ENCODE measurements at regions not wholly inside any gene's neighbourhood (a gene's known extent, or its start where the extent isn't known, plus 50 kb on each side); places are given as distances from the start of the nearest gene placed in this dataset.

DNA sequence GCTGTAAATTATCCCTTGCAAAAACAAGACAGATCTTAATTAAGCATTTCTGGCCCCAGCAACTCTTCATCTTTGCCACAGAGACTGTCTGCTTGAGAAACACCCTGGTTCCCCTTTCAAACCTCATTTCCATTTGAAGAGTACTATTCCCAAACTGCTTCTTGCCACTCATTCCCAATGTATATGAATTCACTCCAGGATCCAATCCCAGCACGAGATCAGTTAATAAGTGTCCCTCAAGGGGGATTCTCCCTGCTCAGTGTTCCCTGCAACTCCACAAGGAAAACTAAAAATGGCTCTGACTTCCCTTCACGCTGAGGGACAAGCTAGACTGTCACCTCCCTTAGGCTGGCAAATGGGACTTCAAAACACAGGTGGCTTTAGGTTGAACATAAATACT, 173.2 kb downstream of the SIPA1L2 start:
- no peak for DNase-seq (ENCODE audit: extremely low spot score)
- H3K36me3 ChIP-seq, result peaks cover 0 to 18% (median 4%) of the 10 kb centered on the region in 4 donors
- no peak overlapping the region for H3K4me3 ChIP-seq
- no peaks in the 10 kb centered on the region for H3K27me3 ChIP-seq
- WGBS, result 64% methylated on average over 2 of the region's 2 CpGs
- H3K4me1 ChIP-seq, result peaks cover 9 to 44% (median 31%) of the 10 kb centered on the region in 4 donors
- intact Hi-C loops (cut with DNase I), result no loop called here
- TF ChIP-seq EP300 (IDR thresholded peaks at IDR 0.05), result no peak
- no peak for TF ChIP-seq POLR2A (IDR thresholded peaks at IDR 0.05; ENCODE audit: low read depth)
- TF ChIP-seq POLR2AphosphoS5 (IDR thresholded peaks at IDR 0.05), result no peak
- TF ChIP-seq, protein P1, sequence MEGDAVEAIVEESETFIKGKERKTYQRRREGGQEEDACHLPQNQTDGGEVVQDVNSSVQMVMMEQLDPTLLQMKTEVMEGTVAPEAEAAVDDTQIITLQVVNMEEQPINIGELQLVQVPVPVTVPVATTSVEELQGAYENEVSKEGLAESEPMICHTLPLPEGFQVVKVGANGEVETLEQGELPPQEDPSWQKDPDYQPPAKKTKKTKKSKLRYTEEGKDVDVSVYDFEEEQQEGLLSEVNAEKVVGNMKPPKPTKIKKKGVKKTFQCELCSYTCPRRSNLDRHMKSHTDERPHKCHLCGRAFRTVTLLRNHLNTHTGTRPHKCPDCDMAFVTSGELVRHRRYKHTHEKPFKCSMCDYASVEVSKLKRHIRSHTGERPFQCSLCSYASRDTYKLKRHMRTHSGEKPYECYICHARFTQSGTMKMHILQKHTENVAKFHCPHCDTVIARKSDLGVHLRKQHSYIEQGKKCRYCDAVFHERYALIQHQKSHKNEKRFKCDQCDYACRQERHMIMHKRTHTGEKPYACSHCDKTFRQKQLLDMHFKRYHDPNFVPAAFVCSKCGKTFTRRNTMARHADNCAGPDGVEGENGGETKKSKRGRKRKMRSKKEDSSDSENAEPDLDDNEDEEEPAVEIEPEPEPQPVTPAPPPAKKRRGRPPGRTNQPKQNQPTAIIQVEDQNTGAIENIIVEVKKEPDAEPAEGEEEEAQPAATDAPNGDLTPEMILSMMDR (IDR thresholded peaks at IDR 0.05), result no peak
- no peaks in the 10 kb centered on the region for H3K9me3 ChIP-seq
- H3K27ac ChIP-seq (replicated peaks in 1 of 4), result no peak overlapping the region

DNA sequence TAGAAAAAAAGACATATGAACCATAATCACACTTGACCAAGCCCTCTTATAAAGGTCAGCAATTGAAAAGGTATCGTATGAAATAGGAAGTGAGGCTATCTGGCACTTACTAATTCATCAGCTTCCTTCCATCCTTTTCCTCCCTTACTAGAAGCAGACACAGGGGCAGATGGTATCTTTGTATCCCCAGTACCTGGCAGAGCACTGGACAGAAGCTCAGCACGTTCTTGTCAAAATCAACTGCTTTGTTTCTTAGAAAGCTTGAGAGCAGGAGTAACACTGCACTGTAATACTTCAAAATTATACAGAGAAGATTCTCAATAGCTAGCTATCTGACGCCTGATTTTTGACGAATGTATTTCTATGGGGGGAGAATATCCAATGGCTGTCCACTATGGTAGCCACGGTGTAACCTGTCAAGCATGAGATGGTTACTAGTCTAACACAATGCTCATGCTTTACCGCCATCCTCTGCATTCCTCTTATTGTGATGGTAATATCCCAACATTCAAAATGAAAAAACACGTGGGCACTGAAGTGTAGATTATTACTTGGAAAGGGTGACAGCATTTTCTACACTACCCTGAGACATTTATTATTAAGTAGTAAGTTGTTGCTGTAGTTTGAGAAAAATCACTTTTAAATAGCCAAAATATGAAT, 175.6 kb downstream of the SIPA1L2 start:
- Histone ChIP-seq H3K4me3 (no peak overlapping the region), H3K27ac (replicated peaks in 1 of 4) (no peak overlapping the region), H3K36me3 (no peaks in the 10 kb centered on the region), H3K4me1 (peaks cover 9 to 42% (median 31%) of the 10 kb centered on the region in 4 donors), H3K27me3 (no peaks in the 10 kb centered on the region), H3K9me3 (no peaks in the 10 kb centered on the region)
- TF ChIP-seq, protein P1 (IDR thresholded peaks at IDR 0.05), result no peak
- TF ChIP-seq POLR2AphosphoS5 (IDR thresholded peaks at IDR 0.05) (no peak), POLR2A (IDR thresholded peaks at IDR 0.05; ENCODE audit: low read depth) (no peak), EP300 (IDR thresholded peaks at IDR 0.05) (no peak)
- no peak for DNase-seq (ENCODE audit: extremely low spot score)
- intact Hi-C loops (cut with DNase I), result no loop called here
- 73% methylated on average over 7 of the region's 7 CpGs for WGBS

DNA sequence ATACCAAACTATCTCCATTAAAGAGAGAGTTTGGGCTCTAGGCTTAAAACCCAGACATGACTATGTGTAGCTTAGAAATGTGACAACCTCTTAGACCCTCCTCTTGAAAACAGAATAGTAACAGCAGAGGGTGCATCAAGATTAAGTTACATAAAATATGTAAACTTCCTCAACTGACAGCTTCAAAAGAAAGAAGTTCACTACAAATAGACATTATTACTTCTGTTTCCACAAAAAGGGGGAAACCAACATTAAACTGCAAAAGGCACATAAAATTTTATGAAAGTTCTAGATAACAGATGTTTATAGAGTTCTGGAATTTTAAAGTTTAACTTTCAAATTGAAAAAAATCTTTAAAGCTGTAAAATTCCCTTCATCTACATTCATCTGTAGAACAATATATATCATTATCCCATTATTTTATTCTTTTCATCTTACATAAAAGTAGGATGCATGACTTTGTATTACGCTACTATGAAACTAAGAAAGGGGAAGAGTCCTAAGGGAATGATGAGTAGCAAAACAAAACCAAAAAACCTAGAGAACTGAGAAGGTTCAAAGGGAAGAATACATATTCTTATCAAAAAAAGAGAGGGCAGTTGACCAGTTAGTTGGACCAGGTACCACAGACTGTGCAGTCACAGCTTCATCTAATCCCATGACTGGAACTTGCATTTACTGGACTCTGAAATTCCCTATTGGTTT, 177.0 kb downstream of the SIPA1L2 start:
- no peak for TF ChIP-seq POLR2AphosphoS5 (IDR thresholded peaks at IDR 0.05)
- TF ChIP-seq, protein P1 (IDR thresholded peaks at IDR 0.05), result no peak
- H3K36me3 ChIP-seq, result no peaks in the 10 kb centered on the region
- no peak overlapping the region for H3K27ac ChIP-seq (replicated peaks in 1 of 4)
- H3K27me3 ChIP-seq, result no peaks in the 10 kb centered on the region
- DNase-seq (ENCODE audit: extremely low spot score), result no peak
- no peaks in the 10 kb centered on the region for H3K9me3 ChIP-seq
- intact Hi-C loops (cut with DNase I), result no loop called here
- no peak overlapping the region for H3K4me3 ChIP-seq
- peaks cover 9 to 28% (median 20%) of the 10 kb centered on the region in 4 donors for H3K4me1 ChIP-seq
- WGBS, result 81% methylated on average over 1 of the region's 1 CpG

DNA sequence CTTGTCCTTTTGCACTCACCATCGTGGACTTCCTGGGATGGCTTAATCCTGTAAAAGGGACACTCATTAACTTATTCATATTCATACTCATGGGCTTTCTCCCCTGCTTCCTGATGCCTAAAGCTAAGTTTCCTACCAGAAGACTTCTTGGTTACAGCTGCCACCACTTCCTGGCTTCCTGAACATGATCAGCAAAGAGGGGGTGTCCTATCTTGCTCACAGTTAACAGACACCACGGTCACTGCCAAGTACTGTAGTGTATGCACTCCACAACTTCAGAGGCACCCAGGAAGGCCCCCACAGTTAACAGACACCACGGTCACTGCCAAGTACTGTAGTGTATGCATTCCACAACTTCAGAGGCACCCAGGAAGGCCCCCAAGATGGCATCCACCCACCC, 177.8 kb downstream of the SIPA1L2 start:
- TF ChIP-seq POLR2A (IDR thresholded peaks at IDR 0.05; ENCODE audit: low read depth) (no peak), EP300 (IDR thresholded peaks at IDR 0.05) (no peak), POLR2AphosphoS5 (IDR thresholded peaks at IDR 0.05) (no peak)
- TF ChIP-seq, protein P1 (IDR thresholded peaks at IDR 0.05), result no peak
- no peaks in the 10 kb centered on the region for H3K27me3 ChIP-seq
- intact Hi-C loops (cut with DNase I), result no loop called here
- H3K9me3 ChIP-seq, result no peaks in the 10 kb centered on the region
- DNase-seq (ENCODE audit: extremely low spot score), result no peak
- H3K27ac ChIP-seq (replicated peaks in 1 of 4), result no peak overlapping the region
- H3K4me1 ChIP-seq, result peaks cover 9 to 20% (median 18%) of the 10 kb centered on the region in 4 donors
- no peaks in the 10 kb centered on the region for H3K36me3 ChIP-seq
- WGBS, result 82% methylated on average over 3 of the region's 3 CpGs
- H3K4me3 ChIP-seq, result no peak overlapping the region

Data from esophagus muscularis mucosa (tissue), 4 donors.